Panc1 (cell line): ENCODE measurements at regions not wholly inside any gene's neighbourhood (a gene's known extent, or its start where the extent isn't known, plus 50 kb on each side); places are given as distances from the start of the nearest gene placed in this dataset.
"Not testable (repeated sequence)": the region's sequence is repeated elsewhere in the genome, so short reads cannot be mapped to it uniquely, and the experiment has no call there.

ENCODE experiments used
- ATAC-seq: fragments of 200-7000 bp; cut with Tn5 transposase; 2 replicates; pipeline ENCODE4 v1.9.1; 2020; ENCODE audit warnings: mild to moderate bottlenecking, moderate library complexity
- BruUV-seq: library from RNA; stranded (reverse); fragments of 400-500 nt; replicated peaks from 2 replicates; lab custom pipeline; 2021; lab: Mats Ljungman, UMichigan
- CTCF ChIA-PET: fragments of 300-600 bp; sonication (Branson Sonifier 250); formaldehyde crosslinking; loops from one replicate; lab custom pipeline; 2022; ENCODE audit warnings: antibody characterized with exemption; lab: Charles Lee
- POLR2A ChIA-PET: fragments of 300-600 bp; sonication (Branson Sonifier 250); formaldehyde crosslinking; loops from one replicate; lab custom pipeline; 2022; ENCODE audit warnings: antibody characterized with exemption; lab: Charles Lee
- DNase-seq: peaks from one replicate; pipeline ENCODE4 v3.0.0-alpha.2; 2010; ENCODE audit warnings: low read depth, low spot score
- H3K27ac ChIP-seq: 2 replicates; pipeline ENCODE4 v1.5.1; 2011; ENCODE audit warnings: mild to moderate bottlenecking, low read length, inconsistent platforms
- H3K27me3 ChIP-seq: fragments of 200-500 bp; sonication (Bioruptor generic); 2 replicates; pipeline ENCODE4 v1.6.0; 2014; ENCODE audit warnings: low read length, inconsistent platforms; ENCODE audit not compliant: control insufficient read depth, insufficient read depth
- H3K36me3 ChIP-seq: fragments of 200-500 bp; sonication (Bioruptor generic); 2 replicates; pipeline ENCODE4 v1.5.1; 2014; ENCODE audit warnings: inconsistent platforms, mild to moderate bottlenecking, low read length, moderate library complexity; ENCODE audit not compliant: control insufficient read depth, insufficient read depth
- H3K4me1 ChIP-seq: 2 replicates; pipeline ENCODE4 v1.5.1; 2011; ENCODE audit warnings: inconsistent platforms, mild to moderate bottlenecking, low read length, moderate library complexity; ENCODE audit not compliant: control insufficient read depth, insufficient read depth
- H3K4me3 ChIP-seq, 2 experiments: 2 replicates each; pipeline ENCODE4 v1.5.1; 2011 to 2012; ENCODE audit warnings: low read depth in 2 of 2, low read length in 2 of 2, mild to moderate bottlenecking in 2 of 2, inconsistent platforms in 1 of 2, moderate library complexity in 1 of 2
- H3K9me3 ChIP-seq: fragments of 200-500 bp; sonication (Bioruptor generic); 2 replicates; pipeline ENCODE4 v1.5.1; 2014; ENCODE audit warnings: low read depth, mild to moderate bottlenecking, inconsistent platforms, low read length, moderate library complexity; ENCODE audit not compliant: control insufficient read depth, insufficient read depth
- POLR2AphosphoS5 ChIP-seq: IDR thresholded peaks from 2 replicates; pipeline ENCODE4 v1.6.1; 2012; ENCODE audit warnings: mild to moderate bottlenecking, low read depth, low read length, moderate library complexity
- SIN3A ChIP-seq: IDR thresholded peaks from 2 replicates; pipeline ENCODE4 v1.6.1; 2012; ENCODE audit warnings: low read depth, mild to moderate bottlenecking, low read length, moderate library complexity, borderline replicate concordance; ENCODE audit not compliant: insufficient read depth
- TCF7L2 ChIP-seq: IDR thresholded peaks from 2 replicates; pipeline ENCODE4 v1.6.1; 2011; ENCODE audit warnings: mild to moderate bottlenecking, low read depth, low read length, inconsistent platforms
- in situ Hi-C: cut with HindIII; loops from 2 replicates; pipeline ENCODE4 v1.10.0; 2016; ENCODE audit warnings: low sequenced_read_pairs, low pct_unique_long_range_greater_than_20kb
- intact Hi-C: fragments of 100-400 bp; cut with micrococcal nuclease; formaldehyde crosslinking; loops from one replicate; pipeline ENCODE4 v1.10.0; 2022; ENCODE audit not compliant: unreplicated experiment
- TF ChIP-seq, protein P1 (sequence below): fragments of 450-650 bp; IDR thresholded peaks from 2 replicates; pipeline ENCODE4 v1.5.1; 2017; ENCODE audit warnings: mild to moderate bottlenecking
- TF ChIP-seq, protein P2 (sequence below), 2 experiments: IDR thresholded peaks; 2 replicates each; pipeline ENCODE4 v1.6.1; 2011 to 2012; ENCODE audit warnings: low read depth in 2 of 2, control low read depth in 1 of 2, low read length in 1 of 2, mild to moderate bottlenecking in 1 of 2, moderate library complexity in 1 of 2; ENCODE audit not compliant: insufficient read depth in 1 of 2

DNA sequence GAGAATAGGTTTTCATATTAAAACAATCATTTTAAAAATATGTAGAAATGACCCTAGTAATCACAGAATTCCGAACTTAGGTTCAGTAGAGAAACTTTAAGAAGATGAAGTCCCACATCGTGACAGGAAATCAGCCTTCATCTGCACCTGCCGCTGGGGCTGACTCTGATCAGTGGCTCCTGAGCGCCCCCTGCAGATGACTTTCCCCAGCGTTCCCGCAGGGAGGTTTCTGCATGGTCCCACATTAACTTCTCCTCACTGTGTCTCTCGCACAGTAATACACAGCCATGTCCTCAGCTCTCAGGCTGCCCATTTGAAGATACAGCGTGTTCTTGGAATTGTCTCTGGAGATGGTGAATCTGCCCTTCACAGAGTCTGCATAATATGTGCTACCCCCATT, 1131.1 kb downstream of the TMEM121 start:
- Histone ChIP-seq H3K27me3 (no peaks in the 10 kb centered on the region), H3K36me3 (no peaks in the 10 kb centered on the region), H3K9me3 (no peaks in the 10 kb centered on the region), H3K4me3 (no peak overlapping the region), H3K27ac (no peak overlapping the region), H3K4me1 (no peaks in the 10 kb centered on the region)
- TF ChIP-seq POLR2AphosphoS5 (no peak), TCF7L2 (no peak), SIN3A (no peak)
- TF ChIP-seq, protein P1, sequence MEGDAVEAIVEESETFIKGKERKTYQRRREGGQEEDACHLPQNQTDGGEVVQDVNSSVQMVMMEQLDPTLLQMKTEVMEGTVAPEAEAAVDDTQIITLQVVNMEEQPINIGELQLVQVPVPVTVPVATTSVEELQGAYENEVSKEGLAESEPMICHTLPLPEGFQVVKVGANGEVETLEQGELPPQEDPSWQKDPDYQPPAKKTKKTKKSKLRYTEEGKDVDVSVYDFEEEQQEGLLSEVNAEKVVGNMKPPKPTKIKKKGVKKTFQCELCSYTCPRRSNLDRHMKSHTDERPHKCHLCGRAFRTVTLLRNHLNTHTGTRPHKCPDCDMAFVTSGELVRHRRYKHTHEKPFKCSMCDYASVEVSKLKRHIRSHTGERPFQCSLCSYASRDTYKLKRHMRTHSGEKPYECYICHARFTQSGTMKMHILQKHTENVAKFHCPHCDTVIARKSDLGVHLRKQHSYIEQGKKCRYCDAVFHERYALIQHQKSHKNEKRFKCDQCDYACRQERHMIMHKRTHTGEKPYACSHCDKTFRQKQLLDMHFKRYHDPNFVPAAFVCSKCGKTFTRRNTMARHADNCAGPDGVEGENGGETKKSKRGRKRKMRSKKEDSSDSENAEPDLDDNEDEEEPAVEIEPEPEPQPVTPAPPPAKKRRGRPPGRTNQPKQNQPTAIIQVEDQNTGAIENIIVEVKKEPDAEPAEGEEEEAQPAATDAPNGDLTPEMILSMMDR: peak; percentile 60
- TF ChIP-seq, protein P2, sequence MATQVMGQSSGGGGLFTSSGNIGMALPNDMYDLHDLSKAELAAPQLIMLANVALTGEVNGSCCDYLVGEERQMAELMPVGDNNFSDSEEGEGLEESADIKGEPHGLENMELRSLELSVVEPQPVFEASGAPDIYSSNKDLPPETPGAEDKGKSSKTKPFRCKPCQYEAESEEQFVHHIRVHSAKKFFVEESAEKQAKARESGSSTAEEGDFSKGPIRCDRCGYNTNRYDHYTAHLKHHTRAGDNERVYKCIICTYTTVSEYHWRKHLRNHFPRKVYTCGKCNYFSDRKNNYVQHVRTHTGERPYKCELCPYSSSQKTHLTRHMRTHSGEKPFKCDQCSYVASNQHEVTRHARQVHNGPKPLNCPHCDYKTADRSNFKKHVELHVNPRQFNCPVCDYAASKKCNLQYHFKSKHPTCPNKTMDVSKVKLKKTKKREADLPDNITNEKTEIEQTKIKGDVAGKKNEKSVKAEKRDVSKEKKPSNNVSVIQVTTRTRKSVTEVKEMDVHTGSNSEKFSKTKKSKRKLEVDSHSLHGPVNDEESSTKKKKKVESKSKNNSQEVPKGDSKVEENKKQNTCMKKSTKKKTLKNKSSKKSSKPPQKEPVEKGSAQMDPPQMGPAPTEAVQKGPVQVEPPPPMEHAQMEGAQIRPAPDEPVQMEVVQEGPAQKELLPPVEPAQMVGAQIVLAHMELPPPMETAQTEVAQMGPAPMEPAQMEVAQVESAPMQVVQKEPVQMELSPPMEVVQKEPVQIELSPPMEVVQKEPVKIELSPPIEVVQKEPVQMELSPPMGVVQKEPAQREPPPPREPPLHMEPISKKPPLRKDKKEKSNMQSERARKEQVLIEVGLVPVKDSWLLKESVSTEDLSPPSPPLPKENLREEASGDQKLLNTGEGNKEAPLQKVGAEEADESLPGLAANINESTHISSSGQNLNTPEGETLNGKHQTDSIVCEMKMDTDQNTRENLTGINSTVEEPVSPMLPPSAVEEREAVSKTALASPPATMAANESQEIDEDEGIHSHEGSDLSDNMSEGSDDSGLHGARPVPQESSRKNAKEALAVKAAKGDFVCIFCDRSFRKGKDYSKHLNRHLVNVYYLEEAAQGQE (IDR thresholded peaks at IDR 0.05; ENCODE audit: insufficient read depth in 1 of 2, low read depth in 2 of 2, low read length in 1 of 2): no peak
- ATAC-seq (no peak), DNase-seq (no peak)
- ChIA-PET POLR2A (no interaction called here), CTCF (no interaction called here)
- no TSS peak for BruUV-seq
- intact Hi-C loops (no loop called here), in situ Hi-C loops (no loop called here)

GRCh38 chr14:106658066-106658860, 1131.9 kb downstream of the TMEM121 start:
- CTCF ChIA-PET, POLR2A ChIA-PET, H3K27me3 ChIP-seq, intact Hi-C loops, H3K4me1 ChIP-seq, H3K4me3 ChIP-seq, DNase-seq, in situ Hi-C loops, H3K9me3 ChIP-seq, BruUV-seq, H3K36me3 ChIP-seq, H3K27ac ChIP-seq, ATAC-seq: not testable (repeated sequence)

GRCh38 chr14:106661561-106661960, 1135.2 kb downstream of the TMEM121 start:
- H3K4me1 ChIP-seq, H3K9me3 ChIP-seq, H3K27me3 ChIP-seq, ATAC-seq, POLR2A ChIA-PET, H3K36me3 ChIP-seq, intact Hi-C loops, BruUV-seq, CTCF ChIA-PET, H3K4me3 ChIP-seq, DNase-seq, H3K27ac ChIP-seq, in situ Hi-C loops: not testable (repeated sequence)
- TF ChIP-seq, protein P1: peak; percentile 51
